ENCODE measurements at regions not wholly inside any gene's neighbourhood (a gene's known extent, or its start where the extent isn't known, plus 50 kb on each side); places are given as distances from the start of the nearest gene placed in this dataset.
A peak's percentile ranks its signal among the peaks of the same experiment; 100 is the strongest.

GRCh38 chr3:19825193-19825592 lies 108.8 kb downstream of the EFHB start:
- no peaks in the 10 kb centered on the region for H3K27me3 ChIP-seq (ENCODE audit: insufficient read depth, low read length, poor library complexity, severe bottlenecking)
- no peaks in the 10 kb centered on the region for H3F3A ChIP-seq (ENCODE audit: low read depth)
- no peak overlapping the region for H2AFZ ChIP-seq (ENCODE audit: low read length)
- H3K4me2 ChIP-seq (ENCODE audit: low read depth, low read length, poor library complexity, severe bottlenecking), result no peak overlapping the region
- H3K36me3 ChIP-seq (ENCODE audit: insufficient read depth, low read length), result no peaks in the 10 kb centered on the region
- peaks cover 2% of the 10 kb centered on the region; the same call in 1 of the 2 replicates for H3K9me3 ChIP-seq (ENCODE audit: insufficient read depth, low read depth, low read length)
- no peaks in the 10 kb centered on the region for H3K9me2 ChIP-seq (replicated peaks; ENCODE audit: low read depth, low read length)
- no peak overlapping the region for H3K9ac ChIP-seq (ENCODE audit: low read depth, low read length, poor library complexity, severe bottlenecking)
- H3K4me3 ChIP-seq (ENCODE audit: low read length, poor library complexity, severe bottlenecking), result no peak overlapping the region
- no peaks in the 10 kb centered on the region for H3K4me1 ChIP-seq (ENCODE audit: insufficient read depth, low read length, poor library complexity, severe bottlenecking)
- no peak for TF ChIP-seq EZH2phosphoT487 (IDR thresholded peaks at IDR 0.05; ENCODE audit: borderline replicate concordance)
- no peak for TF ChIP-seq CTCF (conservative IDR thresholded peaks at IDR 0.05; ENCODE audit: low read length)
- H4K20me1 ChIP-seq (ENCODE audit: insufficient read depth, low read length, poor library complexity, severe bottlenecking), result no peaks in the 10 kb centered on the region
- H3K79me2 ChIP-seq (ENCODE audit: insufficient read depth, low read length), result no peaks in the 10 kb centered on the region

- H3K9me3 ChIP-seq (ENCODE audit: insufficient read depth, low read depth, low read length), result peaks cover 2% of the 10 kb centered on the region; the same call in 1 of the 2 replicates
- no peaks in the 10 kb centered on the region for H3K4me1 ChIP-seq (ENCODE audit: insufficient read depth, low read length, poor library complexity, severe bottlenecking)
- no peaks in the 10 kb centered on the region for H4K20me1 ChIP-seq (ENCODE audit: insufficient read depth, low read length, poor library complexity, severe bottlenecking)
- H3K4me2 ChIP-seq (ENCODE audit: low read depth, low read length, poor library complexity, severe bottlenecking), result no peak overlapping the region
- no peak for TF ChIP-seq CTCF (conservative IDR thresholded peaks at IDR 0.05; ENCODE audit: low read length)
- no peak for TF ChIP-seq EZH2phosphoT487 (IDR thresholded peaks at IDR 0.05; ENCODE audit: borderline replicate concordance)
- H2AFZ ChIP-seq (ENCODE audit: low read length), result no peak overlapping the region
- H3K27me3 ChIP-seq (ENCODE audit: insufficient read depth, low read length, poor library complexity, severe bottlenecking), result no peaks in the 10 kb centered on the region
- H3K4me3 ChIP-seq (ENCODE audit: low read length, poor library complexity, severe bottlenecking), result no peak overlapping the region
- no peaks in the 10 kb centered on the region for H3K9me2 ChIP-seq (replicated peaks; ENCODE audit: low read depth, low read length)
- no peak overlapping the region for H3K9ac ChIP-seq (ENCODE audit: low read depth, low read length, poor library complexity, severe bottlenecking)
- H3K79me2 ChIP-seq (ENCODE audit: insufficient read depth, low read length), result no peaks in the 10 kb centered on the region
- no peaks in the 10 kb centered on the region for H3K36me3 ChIP-seq (ENCODE audit: insufficient read depth, low read length)
- H3F3A ChIP-seq (ENCODE audit: low read depth), result no peaks in the 10 kb centered on the region
Observed at GRCh38 chr3:19822805-19823204, 111.2 kb downstream of the EFHB start.

GRCh38 chr3:19816631-19817030 lies 117.4 kb downstream of the EFHB start:
- no peak overlapping the region for H3K9ac ChIP-seq (ENCODE audit: low read depth, low read length, poor library complexity, severe bottlenecking)
- no peak overlapping the region for H3K4me3 ChIP-seq (ENCODE audit: low read length, poor library complexity, severe bottlenecking)
- H3K79me2 ChIP-seq (ENCODE audit: insufficient read depth, low read length), result no peaks in the 10 kb centered on the region
- H4K20me1 ChIP-seq (ENCODE audit: insufficient read depth, low read length, poor library complexity, severe bottlenecking), result no peaks in the 10 kb centered on the region
- no peaks in the 10 kb centered on the region for H3K27me3 ChIP-seq (ENCODE audit: insufficient read depth, low read length, poor library complexity, severe bottlenecking)
- H3K9me2 ChIP-seq (replicated peaks; ENCODE audit: low read depth, low read length), result no peaks in the 10 kb centered on the region
- H2AFZ ChIP-seq (ENCODE audit: low read length), result peak overlapping the region; percentile 83
- TF ChIP-seq CTCF (conservative IDR thresholded peaks at IDR 0.05; ENCODE audit: low read length) (no peak), EZH2phosphoT487 (IDR thresholded peaks at IDR 0.05; ENCODE audit: borderline replicate concordance) (no peak)
- no peaks in the 10 kb centered on the region for H3F3A ChIP-seq (ENCODE audit: low read depth)
- peak overlapping the region; percentile 3 for H3K4me2 ChIP-seq (ENCODE audit: low read depth, low read length, poor library complexity, severe bottlenecking)
- 0 out of 2 replicates have a peak, but pooled peaks cover 2% of the 10 kb centered on the region for H3K9me3 ChIP-seq (ENCODE audit: insufficient read depth, low read depth, low read length)
- peaks cover 35% of the 10 kb centered on the region for H3K4me1 ChIP-seq (ENCODE audit: insufficient read depth, low read length, poor library complexity, severe bottlenecking)
- no peaks in the 10 kb centered on the region for H3K36me3 ChIP-seq (ENCODE audit: insufficient read depth, low read length)
